HEK293 (cell line): ENCODE measurements at regions not wholly inside any gene's neighbourhood (a gene's known extent, or its start where the extent isn't known, plus 50 kb on each side); places are given as distances from the start of the nearest gene placed in this dataset.

Experiments
- CTCF ChIA-PET: fragments of 350-600 bp; formaldehyde crosslinking; extraction: SDS; loops from one replicate; lab custom pipeline; 2021; ENCODE audit warnings: antibody characterized with exemption; lab: Yijun Ruan, JAX
- POLR2A ChIA-PET: fragments of 300-600 bp; formaldehyde crosslinking; extraction: SDS; loops from one replicate; lab custom pipeline; 2020; ENCODE audit warnings: antibody characterized with exemption, inconsistent platforms; lab: Yijun Ruan, JAX
- H3K27ac ChIP-seq: fragments of 200-500 bp; sonication (Bioruptor generic); 2 replicates; pipeline ENCODE4 v1.5.1; 2014; ENCODE audit warnings: low read depth, low read length, control low read depth, inconsistent platforms; ENCODE audit errors: extremely low read depth
- H3K36me3 ChIP-seq, 2 experiments: fragments of 200-500 bp in 1 of 2; sonication (Bioruptor generic) in 1 of 2; 1 replicate in 1 of 2; 2 replicates in 1 of 2; pipeline ENCODE4 v1.5.1; 2014 to 2017; ENCODE audit warnings: inconsistent platforms in 2 of 2, low read length in 2 of 2; ENCODE audit not compliant: control insufficient read depth in 2 of 2, insufficient read depth in 1 of 2
- H3K4me1 ChIP-seq: fragments of 200-500 bp; sonication (Bioruptor generic); 2 replicates; pipeline ENCODE4 v1.5.1; 2014; ENCODE audit warnings: mild to moderate bottlenecking, low read length, inconsistent platforms; ENCODE audit not compliant: control insufficient read depth, insufficient read depth
- H3K4me3 ChIP-seq: 2 replicates; pipeline ENCODE4 v1.5.1; 2011; ENCODE audit warnings: low read depth, mild to moderate bottlenecking, control low read depth, low read length, moderate library complexity
- H3K9me3 ChIP-seq: fragments of 200-500 bp; sonication (Bioruptor generic); 2 replicates; pipeline ENCODE4 v1.5.1; 2014; ENCODE audit warnings: low read depth, low read length, inconsistent platforms; ENCODE audit not compliant: control insufficient read depth, insufficient read depth
- GFI1B ChIP-seq: fragments of 450-650 bp; formaldehyde crosslinking; IDR thresholded peaks from 2 replicates; pipeline ENCODE4 v1.5.1; 2016; ENCODE audit warnings: missing biosample characterization, missing genetic modification characterization
- HOXA7 ChIP-seq: sonication (generic); formaldehyde crosslinking; IDR thresholded peaks from 2 replicates; pipeline ENCODE4 v1.8.1; 2022; ENCODE audit warnings: missing genetic modification reagents, borderline replicate concordance
- KLF10 ChIP-seq: fragments of 450-650 bp; IDR thresholded peaks from 2 replicates; pipeline ENCODE4 v1.5.1; 2018; ENCODE audit warnings: missing biosample characterization, mild to moderate bottlenecking, missing genetic modification characterization
- REPIN1 ChIP-seq: fragments of 450-650 bp; formaldehyde crosslinking; IDR thresholded peaks from 2 replicates; pipeline ENCODE4 v1.5.1; 2017; ENCODE audit warnings: missing biosample characterization, missing genetic modification characterization, low read depth
- YY1 ChIP-seq: fragments of 450-650 bp; formaldehyde crosslinking; IDR thresholded peaks from 2 replicates; pipeline ENCODE4 v1.5.1; 2018; ENCODE audit warnings: missing biosample characterization, missing genetic modification characterization
- ZBTB7A ChIP-seq: fragments of 450-650 bp; formaldehyde crosslinking; IDR thresholded peaks from 2 replicates; pipeline ENCODE4 v1.5.1; 2016; ENCODE audit warnings: low read depth, missing biosample characterization, missing genetic modification characterization
- ZFP41 ChIP-seq: fragments of 450-650 bp; formaldehyde crosslinking; IDR thresholded peaks from 2 replicates; pipeline ENCODE4 v1.5.1; 2016; ENCODE audit warnings: missing biosample characterization, missing genetic modification characterization, borderline replicate concordance
- ZNF202 ChIP-seq: fragments of 450-650 bp; formaldehyde crosslinking; IDR thresholded peaks from 2 replicates; pipeline ENCODE4 v1.5.1; 2016; ENCODE audit warnings: missing biosample characterization, missing genetic modification characterization, borderline replicate concordance
- ZNF221 ChIP-seq: fragments of 450-650 bp; formaldehyde crosslinking; IDR thresholded peaks from 2 replicates; pipeline ENCODE4 v1.5.1; 2017; ENCODE audit warnings: missing biosample characterization, missing genetic modification characterization, borderline replicate concordance
- ZNF521 ChIP-seq: fragments of 450-650 bp; formaldehyde crosslinking; IDR thresholded peaks from 2 replicates; pipeline ENCODE4 v1.5.1; 2017; ENCODE audit warnings: missing biosample characterization, mild to moderate bottlenecking, missing genetic modification characterization
- ZNF600 ChIP-seq: fragments of 450-650 bp; formaldehyde crosslinking; IDR thresholded peaks from 2 replicates; pipeline ENCODE4 v1.5.1; 2016; ENCODE audit warnings: missing biosample characterization, missing genetic modification characterization
- ZNF629 ChIP-seq: fragments of 450-650 bp; formaldehyde crosslinking; IDR thresholded peaks from 2 replicates; pipeline ENCODE4 v1.5.1; 2017; ENCODE audit warnings: missing biosample characterization, missing genetic modification characterization
- ZNF658 ChIP-seq: fragments of 450-650 bp; formaldehyde crosslinking; IDR thresholded peaks from 2 replicates; pipeline ENCODE4; 2016; ENCODE audit warnings: missing biosample characterization, missing genetic modification characterization
- ZNF701 ChIP-seq: fragments of 450-650 bp; formaldehyde crosslinking; IDR thresholded peaks from 2 replicates; pipeline ENCODE4 v1.5.1; 2016; ENCODE audit warnings: missing biosample characterization, missing genetic modification characterization
- ZNF76 ChIP-seq: fragments of 450-650 bp; formaldehyde crosslinking; IDR thresholded peaks from 2 replicates; pipeline ENCODE4; 2016; ENCODE audit warnings: low read depth, missing biosample characterization, missing genetic modification characterization, borderline replicate concordance
- ZNF830 ChIP-seq: fragments of 450-650 bp; IDR thresholded peaks from 2 replicates; pipeline ENCODE4 v1.5.0; 2018; ENCODE audit warnings: missing biosample characterization, missing genetic modification characterization, low read depth, mild to moderate bottlenecking, moderate library complexity
- TF ChIP-seq, protein P1 (sequence below): fragments of 450-650 bp; formaldehyde crosslinking; IDR thresholded peaks from 2 replicates; pipeline ENCODE4 v1.5.1; 2016; ENCODE audit warnings: missing biosample characterization, missing genetic modification characterization
- TF ChIP-seq, protein P2 (sequence below): fragments of 450-650 bp; formaldehyde crosslinking; IDR thresholded peaks from 2 replicates; pipeline ENCODE4 v1.5.1; 2016; ENCODE audit warnings: missing biosample characterization, missing genetic modification characterization
- TF ChIP-seq, protein P3 (sequence below): fragments of 450-650 bp; formaldehyde crosslinking; IDR thresholded peaks from 2 replicates; pipeline ENCODE4 v1.5.1; 2016; ENCODE audit warnings: missing biosample characterization, missing genetic modification characterization
- TF ChIP-seq, protein P4 (sequence below): fragments of 450-650 bp; formaldehyde crosslinking; IDR thresholded peaks from 2 replicates; pipeline ENCODE4 v1.5.1; 2017; ENCODE audit warnings: missing biosample characterization, missing genetic modification characterization
- TF ChIP-seq, protein P5 (sequence below): fragments of 450-650 bp; formaldehyde crosslinking; IDR thresholded peaks from 2 replicates; pipeline ENCODE4 v1.5.1; 2017; ENCODE audit warnings: missing biosample characterization, missing genetic modification characterization
- TF ChIP-seq, protein P6 (sequence below): fragments of 450-650 bp; formaldehyde crosslinking; IDR thresholded peaks from 2 replicates; pipeline ENCODE4 v1.5.0; 2017; ENCODE audit warnings: missing biosample characterization, missing genetic modification characterization, borderline replicate concordance
- TF ChIP-seq, protein P7 (sequence below): fragments of 450-650 bp; formaldehyde crosslinking; IDR thresholded peaks from 2 replicates; pipeline ENCODE4 v1.5.1; 2016; ENCODE audit warnings: missing biosample characterization, missing genetic modification characterization, borderline replicate concordance

DNA sequence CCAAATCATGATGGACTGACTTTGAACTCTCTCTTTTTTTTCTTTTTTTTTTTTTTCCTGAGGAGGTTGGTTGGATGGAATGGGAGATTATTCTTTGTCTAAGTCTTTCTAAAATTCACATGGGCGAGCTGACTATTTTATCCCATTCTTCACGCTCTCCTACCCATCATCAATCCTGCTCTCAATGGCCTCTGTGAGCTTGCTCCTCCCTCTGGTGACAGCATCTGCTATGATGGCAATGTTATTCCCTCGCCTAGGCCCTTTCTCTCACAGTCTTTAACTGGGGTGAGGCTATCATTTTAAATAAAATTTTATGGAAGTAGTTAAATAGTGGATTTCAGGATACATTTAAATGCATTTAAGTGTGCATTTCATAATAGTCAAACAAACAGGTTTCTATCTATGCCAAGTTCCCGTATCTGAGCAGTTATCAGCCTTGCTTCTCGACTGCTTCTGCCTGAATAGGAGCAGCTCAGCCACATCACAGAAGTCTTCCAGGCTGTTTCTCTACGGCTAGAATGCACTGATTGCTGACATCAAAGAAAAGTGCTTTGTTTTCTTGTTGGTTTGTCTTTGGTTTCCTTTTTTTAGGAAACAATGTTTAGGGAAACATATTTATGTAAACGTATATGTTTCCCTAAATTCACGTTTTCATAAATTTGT, 2233.8 kb downstream of the MAT2B start:
- Histone ChIP-seq H3K36me3 (no peaks in the 10 kb centered on the region), H3K27ac (no peak overlapping the region), H3K4me3 (no peak overlapping the region), H3K9me3 (no peaks in the 10 kb centered on the region), H3K4me1 (no peaks in the 10 kb centered on the region)
- ChIA-PET CTCF (no interaction called here), POLR2A (no interaction called here)
- TF ChIP-seq, protein P1, sequence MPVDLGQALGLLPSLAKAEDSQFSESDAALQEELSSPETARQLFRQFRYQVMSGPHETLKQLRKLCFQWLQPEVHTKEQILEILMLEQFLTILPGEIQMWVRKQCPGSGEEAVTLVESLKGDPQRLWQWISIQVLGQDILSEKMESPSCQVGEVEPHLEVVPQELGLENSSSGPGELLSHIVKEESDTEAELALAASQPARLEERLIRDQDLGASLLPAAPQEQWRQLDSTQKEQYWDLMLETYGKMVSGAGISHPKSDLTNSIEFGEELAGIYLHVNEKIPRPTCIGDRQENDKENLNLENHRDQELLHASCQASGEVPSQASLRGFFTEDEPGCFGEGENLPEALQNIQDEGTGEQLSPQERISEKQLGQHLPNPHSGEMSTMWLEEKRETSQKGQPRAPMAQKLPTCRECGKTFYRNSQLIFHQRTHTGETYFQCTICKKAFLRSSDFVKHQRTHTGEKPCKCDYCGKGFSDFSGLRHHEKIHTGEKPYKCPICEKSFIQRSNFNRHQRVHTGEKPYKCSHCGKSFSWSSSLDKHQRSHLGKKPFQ: no peak
- TF ChIP-seq, protein P2, sequence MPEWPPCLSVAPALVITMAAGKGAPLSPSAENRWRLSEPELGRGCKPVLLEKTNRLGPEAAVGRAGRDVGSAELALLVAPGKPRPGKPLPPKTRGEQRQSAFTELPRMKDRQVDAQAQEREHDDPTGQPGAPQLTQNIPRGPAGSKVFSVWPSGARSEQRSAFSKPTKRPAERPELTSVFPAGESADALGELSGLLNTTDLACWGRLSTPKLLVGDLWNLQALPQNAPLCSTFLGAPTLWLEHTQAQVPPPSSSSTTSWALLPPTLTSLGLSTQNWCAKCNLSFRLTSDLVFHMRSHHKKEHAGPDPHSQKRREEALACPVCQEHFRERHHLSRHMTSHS (tag by site-specific recombination): no peak
- no peak for TF ChIP-seq ZNF202
- TF ChIP-seq ZBTB7A (tag by site-specific recombination): no peak
- TF ChIP-seq, protein P3, sequence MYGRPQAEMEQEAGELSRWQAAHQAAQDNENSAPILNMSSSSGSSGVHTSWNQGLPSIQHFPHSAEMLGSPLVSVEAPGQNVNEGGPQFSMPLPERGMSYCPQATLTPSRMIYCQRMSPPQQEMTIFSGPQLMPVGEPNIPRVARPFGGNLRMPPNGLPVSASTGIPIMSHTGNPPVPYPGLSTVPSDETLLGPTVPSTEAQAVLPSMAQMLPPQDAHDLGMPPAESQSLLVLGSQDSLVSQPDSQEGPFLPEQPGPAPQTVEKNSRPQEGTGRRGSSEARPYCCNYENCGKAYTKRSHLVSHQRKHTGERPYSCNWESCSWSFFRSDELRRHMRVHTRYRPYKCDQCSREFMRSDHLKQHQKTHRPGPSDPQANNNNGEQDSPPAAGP (tag by site-specific recombination): no peak
- no peak for TF ChIP-seq ZNF629 (tag by site-specific recombination)
- TF ChIP-seq, protein P4, sequence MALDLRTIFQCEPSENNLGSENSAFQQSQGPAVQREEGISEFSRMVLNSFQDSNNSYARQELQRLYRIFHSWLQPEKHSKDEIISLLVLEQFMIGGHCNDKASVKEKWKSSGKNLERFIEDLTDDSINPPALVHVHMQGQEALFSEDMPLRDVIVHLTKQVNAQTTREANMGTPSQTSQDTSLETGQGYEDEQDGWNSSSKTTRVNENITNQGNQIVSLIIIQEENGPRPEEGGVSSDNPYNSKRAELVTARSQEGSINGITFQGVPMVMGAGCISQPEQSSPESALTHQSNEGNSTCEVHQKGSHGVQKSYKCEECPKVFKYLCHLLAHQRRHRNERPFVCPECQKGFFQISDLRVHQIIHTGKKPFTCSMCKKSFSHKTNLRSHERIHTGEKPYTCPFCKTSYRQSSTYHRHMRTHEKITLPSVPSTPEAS: no peak
- no peak for TF ChIP-seq ZNF600 (tag by site-specific recombination)
- TF ChIP-seq, protein P5, sequence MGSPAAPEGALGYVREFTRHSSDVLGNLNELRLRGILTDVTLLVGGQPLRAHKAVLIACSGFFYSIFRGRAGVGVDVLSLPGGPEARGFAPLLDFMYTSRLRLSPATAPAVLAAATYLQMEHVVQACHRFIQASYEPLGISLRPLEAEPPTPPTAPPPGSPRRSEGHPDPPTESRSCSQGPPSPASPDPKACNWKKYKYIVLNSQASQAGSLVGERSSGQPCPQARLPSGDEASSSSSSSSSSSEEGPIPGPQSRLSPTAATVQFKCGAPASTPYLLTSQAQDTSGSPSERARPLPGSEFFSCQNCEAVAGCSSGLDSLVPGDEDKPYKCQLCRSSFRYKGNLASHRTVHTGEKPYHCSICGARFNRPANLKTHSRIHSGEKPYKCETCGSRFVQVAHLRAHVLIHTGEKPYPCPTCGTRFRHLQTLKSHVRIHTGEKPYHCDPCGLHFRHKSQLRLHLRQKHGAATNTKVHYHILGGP: no peak
- TF ChIP-seq ZNF221 (tag by site-specific recombination): no peak
- TF ChIP-seq GFI1B (tag by site-specific recombination): no peak

DNA sequence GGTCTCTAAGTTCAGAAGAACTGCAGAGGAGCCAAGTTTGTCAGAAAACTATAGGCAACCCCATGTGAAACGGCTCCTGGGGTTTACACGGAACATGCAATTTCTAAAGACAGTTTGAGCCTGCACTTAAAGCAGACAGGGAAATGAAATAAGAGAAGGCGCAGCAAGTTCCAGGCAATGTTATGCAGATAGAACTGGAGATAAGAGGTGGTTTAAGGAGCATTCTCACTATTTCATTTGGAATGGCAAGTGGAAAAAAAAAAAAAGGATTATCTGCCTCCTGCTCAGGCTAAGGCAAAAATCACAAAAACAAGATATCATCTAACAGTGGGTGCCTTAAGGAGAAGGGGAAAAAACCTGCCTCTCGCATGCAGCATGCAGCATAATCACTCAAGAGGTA, 2252.4 kb downstream of the MAT2B start:
- Histone ChIP-seq H3K27ac (no peak overlapping the region), H3K4me1 (no peaks in the 10 kb centered on the region)
- no peak for TF ChIP-seq ZNF658
- no peak for TF ChIP-seq ZNF76 (tag by site-specific recombination)
- no peak for TF ChIP-seq KLF10 (tag by site-specific recombination)
- TF ChIP-seq, protein P6, sequence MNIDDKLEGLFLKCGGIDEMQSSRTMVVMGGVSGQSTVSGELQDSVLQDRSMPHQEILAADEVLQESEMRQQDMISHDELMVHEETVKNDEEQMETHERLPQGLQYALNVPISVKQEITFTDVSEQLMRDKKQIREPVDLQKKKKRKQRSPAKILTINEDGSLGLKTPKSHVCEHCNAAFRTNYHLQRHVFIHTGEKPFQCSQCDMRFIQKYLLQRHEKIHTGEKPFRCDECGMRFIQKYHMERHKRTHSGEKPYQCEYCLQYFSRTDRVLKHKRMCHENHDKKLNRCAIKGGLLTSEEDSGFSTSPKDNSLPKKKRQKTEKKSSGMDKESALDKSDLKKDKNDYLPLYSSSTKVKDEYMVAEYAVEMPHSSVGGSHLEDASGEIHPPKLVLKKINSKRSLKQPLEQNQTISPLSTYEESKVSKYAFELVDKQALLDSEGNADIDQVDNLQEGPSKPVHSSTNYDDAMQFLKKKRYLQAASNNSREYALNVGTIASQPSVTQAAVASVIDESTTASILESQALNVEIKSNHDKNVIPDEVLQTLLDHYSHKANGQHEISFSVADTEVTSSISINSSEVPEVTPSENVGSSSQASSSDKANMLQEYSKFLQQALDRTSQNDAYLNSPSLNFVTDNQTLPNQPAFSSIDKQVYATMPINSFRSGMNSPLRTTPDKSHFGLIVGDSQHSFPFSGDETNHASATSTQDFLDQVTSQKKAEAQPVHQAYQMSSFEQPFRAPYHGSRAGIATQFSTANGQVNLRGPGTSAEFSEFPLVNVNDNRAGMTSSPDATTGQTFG (tag by site-specific recombination): no peak
- no peak for TF ChIP-seq ZNF830 (tag by site-specific recombination)
- no peak for TF ChIP-seq REPIN1
- TF ChIP-seq ZNF521 (tag by site-specific recombination): no peak
- no peak for TF ChIP-seq ZNF701 (tag by site-specific recombination)
- TF ChIP-seq YY1 (tag by site-specific recombination): no peak
- no peak for TF ChIP-seq HOXA7 (CRISPR knock-in tag)
- TF ChIP-seq, protein P7, sequence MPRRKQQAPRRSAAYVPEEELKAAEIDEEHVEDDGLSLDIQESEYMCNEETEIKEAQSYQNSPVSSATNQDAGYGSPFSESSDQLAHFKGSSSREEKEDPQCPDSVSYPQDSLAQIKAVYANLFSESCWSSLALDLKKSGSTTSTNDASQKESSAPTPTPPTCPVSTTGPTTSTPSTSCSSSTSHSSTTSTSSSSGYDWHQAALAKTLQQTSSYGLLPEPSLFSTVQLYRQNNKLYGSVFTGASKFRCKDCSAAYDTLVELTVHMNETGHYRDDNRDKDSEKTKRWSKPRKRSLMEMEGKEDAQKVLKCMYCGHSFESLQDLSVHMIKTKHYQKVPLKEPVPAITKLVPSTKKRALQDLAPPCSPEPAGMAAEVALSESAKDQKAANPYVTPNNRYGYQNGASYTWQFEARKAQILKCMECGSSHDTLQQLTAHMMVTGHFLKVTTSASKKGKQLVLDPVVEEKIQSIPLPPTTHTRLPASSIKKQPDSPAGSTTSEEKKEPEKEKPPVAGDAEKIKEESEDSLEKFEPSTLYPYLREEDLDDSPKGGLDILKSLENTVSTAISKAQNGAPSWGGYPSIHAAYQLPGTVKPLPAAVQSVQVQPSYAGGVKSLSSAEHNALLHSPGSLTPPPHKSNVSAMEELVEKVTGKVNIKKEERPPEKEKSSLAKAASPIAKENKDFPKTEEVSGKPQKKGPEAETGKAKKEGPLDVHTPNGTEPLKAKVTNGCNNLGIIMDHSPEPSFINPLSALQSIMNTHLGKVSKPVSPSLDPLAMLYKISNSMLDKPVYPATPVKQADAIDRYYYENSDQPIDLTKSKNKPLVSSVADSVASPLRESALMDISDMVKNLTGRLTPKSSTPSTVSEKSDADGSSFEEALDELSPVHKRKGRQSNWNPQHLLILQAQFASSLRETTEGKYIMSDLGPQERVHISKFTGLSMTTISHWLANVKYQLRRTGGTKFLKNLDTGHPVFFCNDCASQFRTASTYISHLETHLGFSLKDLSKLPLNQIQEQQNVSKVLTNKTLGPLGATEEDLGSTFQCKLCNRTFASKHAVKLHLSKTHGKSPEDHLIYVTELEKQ: no peak
- no peak for TF ChIP-seq ZFP41
- TF ChIP-seq, all 188 proteins: peak for 0
- Histone ChIP-seq H3K36me3 (no peaks in the 10 kb centered on the region), H3K9me3 (no peaks in the 10 kb centered on the region), H3K4me3 (no peak overlapping the region)
- ChIA-PET POLR2A (no interaction called here), CTCF (no interaction called here)
